ENCODE measurements at regions not wholly inside any gene's neighbourhood (a gene's known extent, or its start where the extent isn't known, plus 50 kb on each side); places are given as distances from the start of the nearest gene placed in this dataset.

DNA sequence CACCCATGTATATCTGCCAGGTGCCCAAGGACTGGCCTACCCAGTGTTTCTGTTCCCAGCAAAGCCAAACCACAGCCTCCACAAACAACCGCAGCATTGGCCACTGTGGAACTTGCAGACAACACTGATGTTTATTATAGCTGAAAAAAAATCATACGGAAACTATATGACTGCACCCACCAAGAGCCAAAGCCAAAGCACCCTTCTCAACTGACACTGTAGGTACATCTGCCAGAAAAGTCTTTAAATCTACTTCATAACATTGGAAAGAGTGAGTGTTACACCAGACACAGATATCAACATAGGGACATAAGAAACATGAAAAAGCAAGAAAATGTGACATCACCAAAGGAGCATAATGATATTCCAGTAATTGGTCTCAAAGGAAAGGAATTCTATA lies 428.0 kb downstream of the PSAT1 start:
- H3K9me3 ChIP-seq (replicated peaks in 1 of 2; ENCODE audit: control insufficient read depth in 1 of 2, insufficient read depth in 1 of 2, low read length in 2 of 2) = peaks cover 3 to 12% of the 10 kb centered on the region in 2 donors
- Mint-ChIP-seq H3K9me3 (peaks cover 5 to 30% (median 13%) of the 10 kb centered on the region in 7 donors), H3K4me3 (no peak overlapping the region), H3K4me1 (no peaks in the 10 kb centered on the region), H3K27ac (no peak overlapping the region), H3K27me3 (ENCODE audit: low read depth in 3 of 3) (peaks cover 0 to 2% (median 0%) of the 10 kb centered on the region in 3 donors), H3K36me3 (peaks cover 0 to 3% of the 10 kb centered on the region in 2 donors)
- H4K20me1 ChIP-seq (ENCODE audit: insufficient read depth, low read length) = no peaks in the 10 kb centered on the region
- 100% methylated on average over 1 of the region's 2 CpGs for WGBS (ENCODE audit: insufficient coverage)
- H3K79me2 ChIP-seq (ENCODE audit: insufficient read depth, low read length) = no peaks in the 10 kb centered on the region
- H3K4me3 ChIP-seq (replicated peaks in 1 of 3; ENCODE audit: low read depth in 2 of 3, low read length in 3 of 3) = no peak overlapping the region
- TF ChIP-seq, protein P1, sequence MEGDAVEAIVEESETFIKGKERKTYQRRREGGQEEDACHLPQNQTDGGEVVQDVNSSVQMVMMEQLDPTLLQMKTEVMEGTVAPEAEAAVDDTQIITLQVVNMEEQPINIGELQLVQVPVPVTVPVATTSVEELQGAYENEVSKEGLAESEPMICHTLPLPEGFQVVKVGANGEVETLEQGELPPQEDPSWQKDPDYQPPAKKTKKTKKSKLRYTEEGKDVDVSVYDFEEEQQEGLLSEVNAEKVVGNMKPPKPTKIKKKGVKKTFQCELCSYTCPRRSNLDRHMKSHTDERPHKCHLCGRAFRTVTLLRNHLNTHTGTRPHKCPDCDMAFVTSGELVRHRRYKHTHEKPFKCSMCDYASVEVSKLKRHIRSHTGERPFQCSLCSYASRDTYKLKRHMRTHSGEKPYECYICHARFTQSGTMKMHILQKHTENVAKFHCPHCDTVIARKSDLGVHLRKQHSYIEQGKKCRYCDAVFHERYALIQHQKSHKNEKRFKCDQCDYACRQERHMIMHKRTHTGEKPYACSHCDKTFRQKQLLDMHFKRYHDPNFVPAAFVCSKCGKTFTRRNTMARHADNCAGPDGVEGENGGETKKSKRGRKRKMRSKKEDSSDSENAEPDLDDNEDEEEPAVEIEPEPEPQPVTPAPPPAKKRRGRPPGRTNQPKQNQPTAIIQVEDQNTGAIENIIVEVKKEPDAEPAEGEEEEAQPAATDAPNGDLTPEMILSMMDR (IDR thresholded peaks at IDR 0.05) = no peak
- no peaks in the 10 kb centered on the region for H3K4me1 ChIP-seq (ENCODE audit: control insufficient read depth in 1 of 2, insufficient read depth in 2 of 2, low read length in 2 of 2)
- H3K27me3 ChIP-seq (ENCODE audit: control insufficient read depth in 2 of 2, insufficient read depth in 2 of 2, low read length in 2 of 2) = no peaks in the 10 kb centered on the region
- no peak overlapping the region for H3K4me2 ChIP-seq (replicated peaks; ENCODE audit: extremely low read depth, low read length, poor library complexity, severe bottlenecking)
- H3K9ac ChIP-seq (ENCODE audit: insufficient read depth, low read length, poor library complexity, severe bottlenecking) = no peak overlapping the region
- H3K36me3 ChIP-seq (replicated peaks in 1 of 2; ENCODE audit: control insufficient read depth in 1 of 2, insufficient read depth in 2 of 2, low read length in 2 of 2) = no peaks in the 10 kb centered on the region
- H2AFZ ChIP-seq (ENCODE audit: insufficient read depth, low read depth, low read length, poor library complexity, severe bottlenecking) = no peak overlapping the region
- intact Hi-C loops (cut with micrococcal nuclease) = no loop called here
- DNase-seq = no peak
- no peak overlapping the region for H3K27ac ChIP-seq (ENCODE audit: low read depth in 1 of 2, low read length in 2 of 2)

DNA sequence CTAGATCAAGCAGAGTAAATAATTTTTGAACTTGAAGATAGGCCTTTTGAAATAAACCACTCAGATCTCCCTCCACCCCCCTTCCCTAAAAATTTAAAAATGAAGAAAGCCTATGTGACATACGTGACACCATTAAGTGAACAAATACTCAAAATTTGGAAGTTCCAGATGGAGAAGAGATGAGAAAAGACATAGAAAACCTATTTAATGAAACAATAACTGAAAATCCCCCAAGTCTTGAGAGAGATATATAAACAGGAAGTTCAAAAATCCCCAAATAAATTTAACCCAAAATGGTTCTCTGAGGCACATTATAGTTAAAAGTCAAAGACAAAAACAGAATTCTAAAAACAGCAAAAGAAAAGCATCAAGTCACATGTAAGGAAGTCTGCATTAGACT lies 428.6 kb downstream of the PSAT1 start:
- H3K9me3 Mint-ChIP-seq = peaks cover 5 to 30% (median 13%) of the 10 kb centered on the region in 7 donors
- H3K4me3 Mint-ChIP-seq = no peak overlapping the region
- no peak overlapping the region for H3K27ac Mint-ChIP-seq

More for the DNA sequence above, 428.6 kb downstream of the PSAT1 start:
- no peaks in the 10 kb centered on the region for H3K4me1 Mint-ChIP-seq
- no peak for DNase-seq
- no peaks in the 10 kb centered on the region for H3K4me1 ChIP-seq (ENCODE audit: control insufficient read depth in 1 of 2, insufficient read depth in 2 of 2, low read length in 2 of 2)
- H3K27me3 ChIP-seq (ENCODE audit: control insufficient read depth in 2 of 2, insufficient read depth in 2 of 2, low read length in 2 of 2) = no peaks in the 10 kb centered on the region
- no peak overlapping the region for H3K4me3 ChIP-seq (replicated peaks in 1 of 3; ENCODE audit: low read depth in 2 of 3, low read length in 3 of 3)
- no peak overlapping the region for H3K9ac ChIP-seq (ENCODE audit: insufficient read depth, low read length, poor library complexity, severe bottlenecking)
- H3K36me3 Mint-ChIP-seq = peaks cover 0 to 3% of the 10 kb centered on the region in 2 donors
- no CpG with 5 or more reads among the region's 1 CpG for WGBS (ENCODE audit: insufficient coverage)
- H4K20me1 ChIP-seq (ENCODE audit: insufficient read depth, low read length) = no peaks in the 10 kb centered on the region
- H3K27me3 Mint-ChIP-seq (ENCODE audit: low read depth in 3 of 3) = peaks cover 0 to 2% (median 0%) of the 10 kb centered on the region in 3 donors
- H3K36me3 ChIP-seq (replicated peaks in 1 of 2; ENCODE audit: control insufficient read depth in 1 of 2, insufficient read depth in 2 of 2, low read length in 2 of 2) = no peaks in the 10 kb centered on the region
- no peak overlapping the region for H3K27ac ChIP-seq (ENCODE audit: low read depth in 1 of 2, low read length in 2 of 2)
- H3K79me2 ChIP-seq (ENCODE audit: insufficient read depth, low read length) = no peaks in the 10 kb centered on the region
- H3K9me3 ChIP-seq (replicated peaks in 1 of 2; ENCODE audit: control insufficient read depth in 1 of 2, insufficient read depth in 1 of 2, low read length in 2 of 2) = peaks cover 3 to 12% of the 10 kb centered on the region in 2 donors
- H3K4me2 ChIP-seq (replicated peaks; ENCODE audit: extremely low read depth, low read length, poor library complexity, severe bottlenecking) = no peak overlapping the region
- TF ChIP-seq, protein P1 (IDR thresholded peaks at IDR 0.05) = no peak
- intact Hi-C loops (cut with micrococcal nuclease) = no loop called here
- H2AFZ ChIP-seq (ENCODE audit: insufficient read depth, low read depth, low read length, poor library complexity, severe bottlenecking) = no peak overlapping the region

Data from CD14-positive monocyte (primary cell).